ENCODE measurements at regions not wholly inside any gene's neighbourhood (a gene's known extent, or its start where the extent isn't known, plus 50 kb on each side); places are given as distances from the start of the nearest gene placed in this dataset.

DNA sequence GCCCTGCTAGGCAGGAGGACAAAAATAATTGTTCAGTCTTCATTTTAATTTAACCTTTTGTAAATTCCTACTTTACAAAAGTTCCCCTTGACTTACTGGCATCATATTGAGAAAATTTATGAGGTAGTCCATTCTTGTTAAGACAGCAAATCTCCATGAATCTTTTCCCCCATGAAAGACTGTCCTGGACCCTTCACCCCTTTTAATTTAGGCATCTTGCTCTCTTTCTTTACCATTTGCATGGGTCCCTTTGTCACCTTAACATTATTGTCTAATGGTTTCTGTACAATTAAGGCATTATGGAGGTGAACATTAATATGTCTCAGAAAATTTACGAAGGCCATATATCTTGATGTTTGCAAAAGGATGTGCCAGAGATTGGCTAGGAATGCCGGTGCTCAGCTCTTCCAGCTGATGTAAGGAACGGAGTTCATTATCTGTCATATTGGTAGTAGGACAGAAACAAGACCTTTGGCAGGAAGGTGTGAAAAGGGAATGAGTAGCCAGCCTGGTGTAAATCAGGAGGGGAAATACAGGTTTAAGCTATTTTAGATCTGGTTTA, 382.8 kb upstream of the TSHZ2 start:
- FAIRE-seq (no peak), DNase-seq (ENCODE audit: insufficient read length) (no peak)
- TF ChIP-seq POLR2A (IDR thresholded peaks at IDR 0.05; ENCODE audit: low read depth, low read length) (no peak), POLR2AphosphoS5 (IDR thresholded peaks at IDR 0.05; ENCODE audit: low read depth, low read length) (no peak), TAF1 (IDR thresholded peaks at IDR 0.05; ENCODE audit: borderline replicate concordance, low read depth, low read length) (no peak)

DNA sequence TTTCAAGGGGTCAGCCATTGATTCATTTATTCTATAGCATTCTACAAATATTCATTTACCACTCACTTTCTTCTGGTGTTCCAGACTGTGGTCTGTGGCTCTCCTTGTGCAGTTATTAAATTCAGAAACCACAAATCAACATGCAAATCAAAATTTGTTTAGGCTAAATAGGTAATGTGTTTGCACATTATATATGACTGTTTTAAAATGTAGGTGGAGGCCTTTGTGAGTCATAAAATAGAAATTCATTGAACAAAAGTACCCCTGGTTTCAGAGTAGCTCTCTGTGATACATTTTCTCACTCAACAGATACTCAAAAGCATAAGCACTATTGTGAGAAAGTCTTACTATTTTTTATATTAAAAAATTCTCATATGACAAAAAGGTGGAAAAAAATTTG, 385.5 kb upstream of the TSHZ2 start:
- no peak for TF ChIP-seq POLR2AphosphoS5 (IDR thresholded peaks at IDR 0.05; ENCODE audit: low read depth, low read length)
- TF ChIP-seq TAF1 (IDR thresholded peaks at IDR 0.05; ENCODE audit: borderline replicate concordance, low read depth, low read length) = no peak
- TF ChIP-seq POLR2A (IDR thresholded peaks at IDR 0.05; ENCODE audit: low read depth, low read length) = no peak
- DNase-seq (ENCODE audit: insufficient read length) (no peak), FAIRE-seq (no peak)

DNA sequence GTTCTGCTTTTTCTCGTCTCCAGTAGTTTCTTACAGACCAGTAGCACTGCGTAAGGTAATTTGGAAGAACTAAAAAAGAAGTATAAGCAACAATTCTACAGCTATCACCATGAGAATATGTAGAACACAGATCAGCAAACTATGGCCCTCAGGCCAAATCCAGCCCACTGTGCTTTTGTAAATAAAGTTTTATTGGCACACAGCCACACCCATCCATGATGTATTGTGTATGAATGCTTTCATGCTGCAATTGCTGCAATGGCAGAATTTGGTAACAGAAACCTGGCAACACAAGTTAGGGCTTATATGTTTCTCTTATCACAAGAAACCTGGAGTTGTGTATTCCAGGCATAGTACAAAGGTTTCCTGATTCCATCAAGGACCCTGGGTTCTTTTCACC, 386.8 kb upstream of the TSHZ2 start:
- DNase-seq (ENCODE audit: insufficient read length) = no peak
- TF ChIP-seq POLR2A (IDR thresholded peaks at IDR 0.05; ENCODE audit: low read depth, low read length) = no peak
- no peak for TF ChIP-seq POLR2AphosphoS5 (IDR thresholded peaks at IDR 0.05; ENCODE audit: low read depth, low read length)
- TF ChIP-seq TAF1 (IDR thresholded peaks at IDR 0.05; ENCODE audit: borderline replicate concordance, low read depth, low read length) = no peak
- FAIRE-seq = no peak

DNA sequence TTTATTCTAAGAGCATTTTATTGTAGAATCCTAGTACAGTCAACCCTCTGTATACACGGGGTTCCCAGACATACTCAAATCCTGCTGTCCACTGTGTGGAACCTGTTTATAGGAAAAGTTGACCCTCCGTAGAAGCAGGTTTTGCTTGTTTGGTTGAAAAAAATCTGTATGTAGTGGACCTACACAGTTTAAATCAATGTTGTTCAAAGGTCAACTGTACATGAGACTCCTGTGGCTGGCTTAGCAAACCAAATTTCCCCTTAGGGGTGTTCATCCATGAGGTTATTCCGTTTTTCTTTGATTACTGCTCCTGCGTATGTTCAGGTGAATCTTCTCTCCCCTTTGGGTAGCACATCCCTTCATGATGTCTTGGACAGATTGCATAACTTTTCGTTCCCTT, 387.0 kb upstream of the ZFP64 start:
- no peak for TF ChIP-seq POLR2A (IDR thresholded peaks at IDR 0.05; ENCODE audit: low read depth, low read length)
- no peak for TF ChIP-seq POLR2AphosphoS5 (IDR thresholded peaks at IDR 0.05; ENCODE audit: low read depth, low read length)
- TF ChIP-seq TAF1 (IDR thresholded peaks at IDR 0.05; ENCODE audit: borderline replicate concordance, low read depth, low read length) = no peak
- FAIRE-seq (no peak), DNase-seq (ENCODE audit: insufficient read length) (no peak)

DNA sequence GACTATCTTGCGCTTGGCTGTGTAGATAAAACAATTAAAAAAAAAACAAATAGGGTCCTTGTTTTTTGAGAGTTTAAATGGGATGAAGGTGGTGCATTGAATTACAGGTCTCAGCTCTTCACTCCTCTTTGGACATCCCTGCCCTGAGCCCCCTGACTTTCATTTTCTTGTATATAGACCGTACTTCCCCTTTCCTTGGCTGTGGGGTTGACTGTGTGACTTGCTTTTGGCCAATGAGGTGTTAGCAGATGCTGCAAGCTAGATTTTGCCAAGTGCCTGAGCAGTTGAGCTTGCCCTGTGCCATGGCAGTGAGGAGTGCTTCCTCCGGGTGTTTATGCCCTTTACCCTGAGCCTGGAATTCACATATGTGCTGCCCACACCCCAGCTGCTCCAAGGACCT, 386.1 kb upstream of the ZFP64 start:
- no peak for DNase-seq (ENCODE audit: insufficient read length)
- TF ChIP-seq POLR2A (IDR thresholded peaks at IDR 0.05; ENCODE audit: low read depth, low read length) (no peak), TAF1 (IDR thresholded peaks at IDR 0.05; ENCODE audit: borderline replicate concordance, low read depth, low read length) (no peak), POLR2AphosphoS5 (IDR thresholded peaks at IDR 0.05; ENCODE audit: low read depth, low read length) (no peak)
- no peak for FAIRE-seq

DNA sequence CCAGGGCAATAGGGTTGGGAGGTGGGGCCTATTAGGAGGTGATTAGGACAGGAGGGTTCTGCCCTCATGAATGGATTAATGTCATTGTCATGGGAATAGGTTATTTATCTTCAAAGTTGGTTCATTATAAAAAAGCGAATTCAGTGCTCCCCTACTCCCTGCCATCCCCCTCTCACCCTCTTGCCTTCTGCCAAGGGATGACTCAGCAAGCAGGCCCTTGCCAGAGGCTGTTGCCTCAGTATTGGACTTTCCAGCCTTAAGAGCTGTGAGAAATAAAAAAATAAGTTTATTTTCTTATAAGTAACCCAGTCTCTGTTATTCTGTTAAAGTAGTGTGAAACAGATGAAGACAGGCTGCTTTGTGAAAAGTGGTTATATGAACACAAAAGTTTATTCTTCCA, 381.1 kb upstream of the ZFP64 start:
- DNase-seq (ENCODE audit: insufficient read length) (no peak), FAIRE-seq (no peak)
- TF ChIP-seq POLR2AphosphoS5 (IDR thresholded peaks at IDR 0.05; ENCODE audit: low read depth, low read length) = no peak

DNA sequence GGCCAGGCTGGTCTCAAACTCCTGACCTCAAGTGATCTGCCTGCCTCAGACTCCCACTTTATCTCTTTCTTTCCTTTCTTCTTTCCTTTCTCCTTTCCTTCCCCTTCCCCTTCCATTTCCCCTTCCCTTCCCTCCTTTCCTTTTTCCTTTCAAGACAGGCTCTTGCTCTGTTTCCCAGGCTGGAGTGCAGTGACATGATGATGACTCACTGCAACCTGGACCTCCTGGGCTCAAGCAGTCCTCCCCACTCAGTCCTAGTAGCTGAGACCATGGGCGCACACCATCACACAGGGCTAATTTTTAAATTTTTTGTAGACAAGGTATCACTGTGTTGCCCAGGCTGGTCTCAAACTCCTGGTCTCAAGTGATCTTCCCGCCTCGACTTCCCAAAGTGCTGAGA, 377.6 kb upstream of the ZFP64 start:
- DNase-seq (ENCODE audit: insufficient read length) (no peak), FAIRE-seq (no peak)
- TF ChIP-seq POLR2A (IDR thresholded peaks at IDR 0.05; ENCODE audit: low read depth, low read length) (no peak), POLR2AphosphoS5 (IDR thresholded peaks at IDR 0.05; ENCODE audit: low read depth, low read length) (no peak), TAF1 (IDR thresholded peaks at IDR 0.05; ENCODE audit: borderline replicate concordance, low read depth, low read length) (no peak)

DNA sequence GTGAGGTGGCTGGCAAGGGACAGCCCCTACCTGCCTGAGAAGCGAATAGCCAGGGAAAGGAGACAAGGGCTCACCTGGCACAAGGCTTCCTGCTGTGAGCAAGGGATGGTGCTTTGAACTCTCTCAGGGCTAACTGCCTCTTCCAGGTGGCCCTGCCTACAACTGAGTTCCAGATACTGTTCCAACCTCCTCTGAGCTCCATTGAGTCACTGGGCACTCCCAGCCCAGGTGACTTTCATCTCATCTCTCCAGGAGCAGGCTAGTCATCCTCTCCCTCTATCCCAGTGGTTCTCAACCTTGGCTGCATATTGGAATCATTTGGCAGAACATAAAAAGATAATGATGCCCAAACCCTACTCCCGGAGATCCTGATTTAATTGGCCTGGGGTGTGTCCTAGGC, 374.0 kb upstream of the ZFP64 start:
- DNase-seq (ENCODE audit: insufficient read length) (no peak), FAIRE-seq (no peak)
- TF ChIP-seq POLR2A (IDR thresholded peaks at IDR 0.05; ENCODE audit: low read depth, low read length) (no peak), POLR2AphosphoS5 (IDR thresholded peaks at IDR 0.05; ENCODE audit: low read depth, low read length) (no peak), TAF1 (IDR thresholded peaks at IDR 0.05; ENCODE audit: borderline replicate concordance, low read depth, low read length) (no peak)

DNA sequence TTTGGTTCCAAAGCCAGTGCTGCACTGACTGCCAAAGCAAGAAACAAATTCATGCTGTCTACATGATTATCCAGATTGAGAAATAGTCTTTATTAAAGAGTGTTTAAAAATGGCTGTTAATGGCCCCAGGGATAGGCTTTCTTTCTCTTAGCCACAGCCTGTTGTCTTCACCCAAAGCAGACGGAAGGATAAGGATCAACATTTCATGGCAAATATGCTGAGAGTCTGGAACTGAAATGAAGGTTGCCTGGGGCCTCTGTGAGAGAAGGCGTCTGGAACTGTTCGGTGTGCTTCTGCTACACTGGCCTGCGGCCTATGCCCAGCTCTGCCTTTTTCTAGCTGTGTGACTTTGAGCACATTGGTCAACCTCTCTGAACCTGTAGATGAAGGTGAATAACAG, 373.0 kb upstream of the ZFP64 start:
- no peak for TF ChIP-seq POLR2AphosphoS5 (IDR thresholded peaks at IDR 0.05; ENCODE audit: low read depth, low read length)
- no peak for TF ChIP-seq TAF1 (IDR thresholded peaks at IDR 0.05; ENCODE audit: borderline replicate concordance, low read depth, low read length)
- TF ChIP-seq POLR2A (IDR thresholded peaks at IDR 0.05; ENCODE audit: low read depth, low read length) = no peak
- no peak for FAIRE-seq
- DNase-seq (ENCODE audit: insufficient read length) = no peak

DNA sequence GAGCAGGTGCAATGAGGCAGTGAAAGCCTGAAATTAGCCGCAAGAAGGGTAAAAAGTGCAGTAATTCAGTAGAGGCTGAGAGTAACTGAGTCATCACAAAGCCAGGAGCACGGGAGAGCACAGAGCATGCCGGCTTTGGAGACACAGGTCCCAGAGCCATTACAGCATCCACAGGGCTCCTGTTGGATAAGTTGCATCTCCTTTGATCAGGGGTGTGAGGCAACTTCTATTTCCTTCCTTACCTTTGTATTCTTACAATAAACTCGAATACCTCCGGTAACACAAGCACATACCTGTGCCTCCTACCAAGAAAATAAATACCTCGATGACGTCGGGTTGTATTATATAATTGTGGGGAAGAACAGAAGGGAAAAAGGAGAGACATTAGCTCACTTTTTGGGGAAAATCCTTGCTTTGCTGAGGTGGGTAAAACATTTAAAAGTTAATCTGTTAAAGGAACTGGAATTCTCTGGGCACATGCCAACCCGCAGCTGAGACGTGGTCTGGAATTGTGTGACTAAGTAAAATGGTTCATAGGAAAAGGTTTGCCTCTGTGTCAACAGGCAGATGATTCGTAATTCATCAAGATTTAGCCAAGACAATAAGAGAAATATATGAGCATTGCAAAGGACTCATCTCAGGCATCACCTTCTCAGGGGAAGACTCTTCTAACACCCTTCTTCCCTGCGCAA, 360.7 kb upstream of the ZFP64 start:
- TF ChIP-seq POLR2A (IDR thresholded peaks at IDR 0.05; ENCODE audit: low read depth, low read length) = no peak
- TF ChIP-seq TAF1 (IDR thresholded peaks at IDR 0.05; ENCODE audit: borderline replicate concordance, low read depth, low read length) = no peak
- no peak for TF ChIP-seq POLR2AphosphoS5 (IDR thresholded peaks at IDR 0.05; ENCODE audit: low read depth, low read length)
- DNase-seq (ENCODE audit: insufficient read length) = no peak
- FAIRE-seq = no peak

DNA sequence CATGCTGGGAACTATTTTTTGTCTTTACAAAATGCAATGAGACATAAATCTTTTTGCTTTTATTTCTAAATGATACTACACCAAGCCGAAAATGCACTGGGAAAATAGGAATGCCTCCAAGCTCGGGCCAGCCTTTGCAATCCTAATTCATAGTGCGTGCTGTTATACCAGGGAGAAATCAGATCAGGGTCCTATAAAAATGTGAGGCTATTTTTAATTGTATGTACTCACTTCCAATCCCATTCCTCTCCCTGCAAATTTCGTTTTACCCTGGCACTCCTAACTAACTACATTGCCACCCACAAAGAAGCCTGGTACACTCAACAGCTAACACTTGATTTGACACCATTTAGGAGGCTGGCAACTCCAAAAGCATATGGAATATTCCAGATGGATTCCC, 350.6 kb upstream of the ZFP64 start:
- no peak for DNase-seq (ENCODE audit: insufficient read length)
- no peak for TF ChIP-seq POLR2AphosphoS5 (IDR thresholded peaks at IDR 0.05; ENCODE audit: low read depth, low read length)
- no peak for TF ChIP-seq POLR2A (IDR thresholded peaks at IDR 0.05; ENCODE audit: low read depth, low read length)
- TF ChIP-seq TAF1 (IDR thresholded peaks at IDR 0.05; ENCODE audit: borderline replicate concordance, low read depth, low read length) = no peak
- FAIRE-seq = no peak

DNA sequence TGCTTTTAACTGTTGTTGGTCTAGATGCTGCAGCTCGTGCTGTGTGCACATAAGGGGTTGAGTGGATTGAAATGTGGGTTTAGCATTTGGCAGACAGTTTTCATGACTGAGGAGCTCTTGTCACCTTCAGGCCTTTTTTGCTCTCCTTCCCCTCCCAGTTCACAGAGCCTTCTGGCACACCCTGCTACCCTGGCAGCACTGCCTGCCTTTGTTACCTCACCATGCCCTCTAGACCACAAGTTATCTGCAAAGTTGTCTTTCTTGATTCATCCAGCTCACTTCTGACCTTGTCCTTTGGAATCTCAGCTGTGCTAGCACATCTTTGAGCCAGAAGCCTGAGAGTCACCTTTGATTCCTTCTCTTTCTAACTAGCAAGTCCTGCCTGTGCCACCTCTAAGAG, 348.9 kb upstream of the ZFP64 start:
- no peak for DNase-seq (ENCODE audit: insufficient read length)
- no peak for TF ChIP-seq POLR2AphosphoS5 (IDR thresholded peaks at IDR 0.05; ENCODE audit: low read depth, low read length)
- no peak for FAIRE-seq

DNA sequence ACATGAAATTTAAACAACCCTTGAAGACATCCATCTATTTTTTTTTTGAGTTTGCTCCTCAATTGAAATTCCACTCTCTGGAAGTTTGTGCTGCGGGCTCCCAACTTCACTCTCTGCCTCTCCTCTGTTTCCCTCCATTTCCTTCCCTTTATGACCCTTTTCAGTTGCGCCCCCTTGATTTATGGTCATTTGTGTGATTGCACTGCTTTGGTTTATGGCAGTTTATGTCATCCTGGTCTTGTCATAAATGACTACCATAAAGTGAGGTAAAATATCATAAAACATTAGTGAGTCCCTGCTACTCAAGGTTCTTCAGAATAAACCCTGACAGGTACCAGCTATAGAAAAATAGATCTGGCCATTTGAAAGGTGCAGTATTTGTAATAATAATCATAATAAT, 348.3 kb upstream of the ZFP64 start:
- FAIRE-seq = no peak
- TF ChIP-seq TAF1 (IDR thresholded peaks at IDR 0.05; ENCODE audit: borderline replicate concordance, low read depth, low read length) (no peak), POLR2A (IDR thresholded peaks at IDR 0.05; ENCODE audit: low read depth, low read length) (no peak), POLR2AphosphoS5 (IDR thresholded peaks at IDR 0.05; ENCODE audit: low read depth, low read length) (no peak)
- DNase-seq (ENCODE audit: insufficient read length) = no peak

Measured in GM12892 (cell line).